HPDE6-E6E7 (cell line): ENCODE measurements at regions not wholly inside any gene's neighbourhood (a gene's known extent, or its start where the extent isn't known, plus 50 kb on each side); places are given as distances from the start of the nearest gene placed in this dataset.
A peak's percentile ranks its signal among the peaks of the same experiment; 100 is the strongest.

ENCODE experiments used
- DNase-seq: peaks from one replicate; pipeline ENCODE4 v3.0.0; 2011; ENCODE audit warnings: missing footprints; ENCODE audit errors: extremely low spot score

DNA sequence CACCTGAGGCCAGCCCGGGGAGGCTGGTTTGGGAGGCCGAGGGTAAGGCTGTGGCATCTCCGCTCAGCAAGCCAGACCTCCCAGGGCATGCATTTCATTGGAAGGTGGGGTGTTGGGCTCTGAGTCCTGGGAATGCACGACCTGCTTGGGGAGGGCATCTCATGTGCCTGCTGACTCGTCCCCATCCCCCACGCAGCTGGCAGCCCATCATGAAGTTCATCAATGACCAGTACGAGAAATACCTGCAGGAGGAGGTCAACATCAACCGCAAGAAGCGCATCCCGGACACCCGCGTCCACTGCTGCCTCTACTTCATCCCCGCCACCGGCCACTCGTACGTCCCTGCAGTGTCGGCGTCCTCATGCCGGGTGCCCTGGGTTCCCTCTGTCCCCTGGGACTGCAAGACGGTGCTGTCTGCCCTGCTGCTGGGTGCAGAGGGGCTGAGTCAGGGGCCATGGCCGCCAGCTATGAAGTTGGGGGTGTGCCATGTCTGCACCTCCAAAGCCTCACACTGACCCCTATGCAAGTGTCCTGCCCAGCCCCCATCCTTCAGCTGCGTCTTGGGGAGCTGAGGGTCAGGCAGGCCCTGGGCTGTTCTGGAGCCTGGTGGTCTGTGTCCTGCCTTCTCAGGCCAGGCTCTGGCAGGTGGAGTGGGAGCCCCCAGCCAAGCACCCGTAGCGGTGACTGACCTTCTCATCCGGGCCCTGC is 347.9 kb downstream of the SEC14L1 start:
- DNase-seq, result no peak

- no peak for DNase-seq
Observed at GRCh38 chr17:77489239-77489892, 348.6 kb downstream of the SEC14L1 start.

GRCh38 chr17:77489893-77490255 is 349.1 kb downstream of the SEC14L1 start:
- DNase-seq, result no peak

- DNase-seq, result no peak
Observed at GRCh38 chr17:77490361-77491183, 349.8 kb downstream of the SEC14L1 start.

DNA sequence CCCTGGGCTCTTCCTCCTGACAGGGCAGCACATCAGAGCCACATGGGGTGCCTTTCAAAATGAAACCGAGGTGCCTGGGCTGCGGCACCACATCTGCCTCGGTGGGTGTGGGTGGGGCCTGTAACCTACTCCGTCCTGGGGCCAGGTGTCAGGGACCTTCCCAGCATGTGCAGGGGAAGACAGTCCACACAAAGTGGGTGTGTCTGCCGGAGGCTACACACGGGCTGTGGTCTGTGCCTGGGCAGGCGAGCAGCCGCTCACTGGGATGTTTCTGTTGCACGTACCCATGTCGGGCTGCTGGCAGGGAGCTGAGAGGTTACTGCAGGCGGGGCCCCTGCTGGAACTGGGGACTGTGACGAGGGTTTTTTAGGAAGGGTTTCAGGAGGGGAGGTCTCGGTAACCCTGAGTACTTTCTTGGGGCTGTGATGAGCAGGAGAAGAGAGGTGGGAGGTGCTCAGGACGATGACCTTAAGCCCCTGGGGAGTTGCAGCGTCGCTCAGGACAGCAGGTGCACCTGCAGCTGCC is 351.2 kb downstream of the SEC14L1 start:
- DNase-seq, result no peak

- DNase-seq, result no peak
Observed at GRCh38 chr17:77492446-77493237, 351.9 kb downstream of the SEC14L1 start.

DNA sequence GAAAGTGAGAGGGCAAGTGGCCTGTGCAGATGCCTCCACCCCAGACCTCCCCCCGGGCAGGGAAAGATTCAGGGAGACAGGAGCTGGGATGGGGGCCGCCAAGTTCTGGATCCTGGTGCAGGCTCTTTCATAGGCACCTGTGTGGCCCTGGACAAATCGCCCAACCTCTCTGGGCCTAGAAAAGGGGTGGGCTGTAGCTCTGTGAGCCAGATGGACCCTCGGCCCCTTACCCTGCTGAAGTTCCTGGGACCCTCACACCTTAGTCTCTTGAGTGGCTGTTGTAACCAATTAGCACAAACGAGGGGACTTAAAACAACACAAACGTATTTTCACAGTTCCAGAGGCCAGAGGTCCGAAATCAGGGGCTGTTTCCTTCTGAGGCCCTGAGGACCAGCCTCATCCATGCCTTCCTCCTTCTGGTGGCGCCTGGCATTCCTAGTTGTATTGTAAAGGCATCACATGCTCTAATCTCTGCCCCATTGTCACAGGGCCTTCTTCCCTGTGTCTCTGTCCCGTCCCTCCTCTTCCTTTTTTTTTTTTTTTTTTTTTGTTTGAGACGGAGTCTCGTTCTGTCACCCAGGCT is 352.6 kb downstream of the SEC14L1 start:
- DNase-seq, result no peak

- no peak for DNase-seq
Observed at GRCh38 chr17:77493901-77494663, 353.3 kb downstream of the SEC14L1 start.

- peak; percentile 69 for DNase-seq
Observed at GRCh38 chr17:77494664-77495435, 354.1 kb downstream of the SEC14L1 start.

DNA sequence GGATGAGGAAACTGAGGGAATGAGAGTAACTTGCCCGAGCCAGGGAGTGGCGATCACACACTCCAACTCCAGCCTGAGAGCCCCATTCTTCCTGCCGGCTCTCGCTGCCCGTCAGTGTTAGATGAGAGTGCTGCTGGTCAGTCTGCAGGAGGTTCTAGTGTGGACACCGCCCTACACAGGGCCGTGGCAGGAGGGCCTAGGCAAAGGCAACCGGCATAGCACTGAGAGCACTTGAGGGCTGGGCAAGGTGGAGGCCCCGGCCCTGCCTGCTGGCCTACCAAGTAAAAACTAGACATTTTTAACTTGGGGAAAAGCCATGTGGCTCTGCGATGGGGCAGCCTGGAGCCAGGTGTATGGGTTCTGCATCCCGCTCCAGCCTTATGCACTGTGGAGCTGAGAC is 354.8 kb downstream of the SEC14L1 start:
- no peak for DNase-seq

GRCh38 chr17:77496401-77496801 is 355.6 kb downstream of the SEC14L1 start:
- no peak for DNase-seq

DNA sequence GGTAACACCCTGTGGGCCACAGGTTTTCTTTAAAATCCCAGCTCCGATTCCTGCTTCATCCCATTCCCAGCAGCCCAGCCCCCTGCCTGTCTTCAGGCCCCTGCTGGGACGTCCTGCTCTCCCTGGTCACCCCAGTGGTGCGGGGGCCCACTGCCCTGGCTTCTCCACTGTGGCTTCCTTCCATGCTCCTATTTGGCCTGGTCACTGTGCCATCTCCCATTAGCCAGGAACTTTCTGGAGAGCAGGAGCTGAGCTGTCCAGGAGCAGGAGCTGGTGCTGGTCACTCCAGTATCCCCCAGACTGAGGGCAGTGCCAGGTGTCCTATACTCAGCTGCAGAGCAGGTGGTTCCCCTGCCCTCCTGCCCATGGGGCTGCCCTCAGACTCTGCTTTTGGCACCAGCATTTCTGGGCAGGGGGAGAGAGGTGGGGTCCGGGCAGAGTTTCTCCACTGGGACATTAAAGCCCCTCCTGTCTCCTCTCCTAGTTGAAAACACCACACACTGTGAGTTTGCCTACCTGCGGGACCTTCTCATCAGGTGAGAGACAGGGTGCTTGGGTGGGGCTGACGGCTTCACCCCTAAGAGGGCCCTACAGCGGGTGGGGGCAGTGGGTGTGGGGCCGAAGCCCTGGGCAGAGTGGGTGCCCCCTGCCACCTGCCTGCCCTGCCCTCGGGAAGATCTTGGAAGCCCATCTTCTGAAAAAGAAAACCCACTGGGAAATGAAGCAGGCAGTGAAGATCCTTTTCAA is 356.2 kb downstream of the SEC14L1 start:
- no peak for DNase-seq

DNA sequence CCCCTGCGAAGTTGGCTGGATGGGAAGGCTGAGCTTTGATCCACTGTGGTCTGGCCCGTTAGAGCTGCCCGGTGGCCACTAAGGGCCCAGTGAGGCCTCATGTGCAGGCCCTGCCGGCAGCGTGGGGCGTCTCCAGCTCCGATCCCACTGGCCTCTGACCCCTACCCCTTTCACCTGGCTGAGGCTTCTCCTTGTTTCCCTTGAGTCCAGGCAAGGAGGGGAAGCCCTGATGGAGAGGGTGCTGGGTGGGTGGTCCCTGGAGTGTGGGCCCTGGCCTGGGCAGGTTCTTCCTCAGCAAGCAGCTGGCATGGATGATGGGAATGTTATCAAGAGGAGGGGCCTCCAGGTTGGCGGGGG is 356.8 kb downstream of the SEC14L1 start:
- no peak for DNase-seq

- no peak for DNase-seq
Observed at GRCh38 chr17:77498091-77498741, 357.4 kb downstream of the SEC14L1 start.

- no peak for DNase-seq
Observed at GRCh38 chr17:77498791-77499698, 358.3 kb downstream of the SEC14L1 start.

DNA sequence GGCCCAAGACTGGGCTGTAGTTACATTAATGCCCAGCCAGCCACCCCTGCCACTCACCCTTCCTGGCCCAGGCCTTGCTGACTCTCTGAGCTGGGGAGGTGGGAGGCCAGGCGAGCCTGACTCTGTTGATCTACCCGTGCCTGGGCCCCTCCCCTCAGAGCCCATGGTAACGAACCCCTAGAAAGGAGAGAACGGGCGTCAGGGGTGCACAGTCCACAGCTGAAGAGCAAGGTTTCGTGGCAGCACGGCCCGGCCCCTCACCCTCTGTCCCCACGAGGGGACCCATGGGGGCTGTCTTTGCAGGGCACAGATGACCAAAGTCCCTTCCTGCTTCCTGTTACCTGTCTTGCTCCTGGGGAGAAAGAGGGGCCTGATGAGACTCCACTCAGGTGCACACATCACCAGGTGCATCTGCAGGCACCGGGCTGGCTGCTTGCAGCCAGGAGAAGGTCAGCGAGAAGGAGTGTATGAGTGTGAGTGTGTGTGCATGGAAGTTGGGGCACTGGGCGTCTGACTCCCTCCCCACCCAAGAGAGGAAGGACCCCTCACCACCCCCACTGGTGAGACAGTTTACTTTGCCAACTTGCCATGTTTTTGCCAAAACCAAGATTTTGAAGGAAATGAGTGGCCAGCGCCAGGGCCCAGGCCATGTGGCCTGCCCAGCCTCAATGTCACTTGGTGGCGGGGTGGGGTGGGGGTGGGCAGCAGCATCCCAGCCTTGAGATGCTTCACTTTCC is 359.1 kb downstream of the SEC14L1 start:
- DNase-seq, result no peak

DNA sequence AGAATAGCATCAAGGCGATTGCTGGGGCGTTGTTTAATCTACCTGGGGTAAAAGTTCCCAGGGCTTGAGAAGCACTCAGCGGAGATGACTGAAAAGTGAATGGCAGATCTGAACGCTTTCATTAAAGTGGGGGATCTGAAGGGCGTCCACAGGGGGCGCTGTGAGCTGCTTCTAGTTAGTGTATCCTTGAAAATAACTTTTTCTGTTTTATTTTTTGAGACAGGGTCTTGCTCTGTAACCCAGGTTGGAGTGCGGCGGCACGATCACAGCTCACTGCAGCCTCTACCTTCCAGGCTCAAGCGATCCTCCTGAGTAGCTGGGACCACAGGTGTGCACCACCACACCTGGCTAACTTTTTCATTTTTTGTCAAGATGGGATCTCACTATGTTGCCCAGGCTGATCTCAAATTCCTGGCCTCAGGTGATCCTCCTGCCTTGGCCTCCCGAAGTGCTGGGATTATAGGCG is 360.4 kb downstream of the SEC14L1 start:
- DNase-seq, result no peak
